ENCODE measurements at regions not wholly inside any gene's neighbourhood (a gene's known extent, or its start where the extent isn't known, plus 50 kb on each side); places are given as distances from the start of the nearest gene placed in this dataset.

DNA sequence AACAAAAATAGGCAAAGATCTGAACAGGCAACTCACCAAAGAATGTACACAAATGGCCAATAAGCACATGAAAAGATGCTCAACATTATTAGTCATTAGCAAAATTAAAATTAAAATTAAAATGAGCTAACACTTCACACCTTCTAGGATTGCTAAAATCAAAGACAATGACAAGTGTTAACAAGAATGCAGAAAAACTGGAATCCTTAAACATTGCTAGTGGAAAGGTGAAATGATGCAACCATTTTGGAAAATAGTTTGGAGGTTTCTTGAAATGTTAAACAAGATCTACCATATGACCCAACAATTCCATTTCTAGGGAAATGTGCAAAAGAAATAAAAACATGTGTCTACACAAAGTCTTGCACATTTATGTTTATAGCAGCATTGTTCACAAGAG, 75.5 kb upstream of the DST start:
- Histone ChIP-seq H3K27ac (ENCODE audit: low read length) (no peak overlapping the region), H3K4me3 (ENCODE audit: low read length in 2 of 2) (no peak overlapping the region), H3K36me3 (ENCODE audit: control insufficient read depth in 2 of 2, insufficient read depth in 2 of 2, low read length in 2 of 2) (no peaks in the 10 kb centered on the region), H3K9me3 (ENCODE audit: control insufficient read depth in 2 of 2, low read length in 2 of 2) (no peaks in the 10 kb centered on the region), H3K27me3 (ENCODE audit: control insufficient read depth in 1 of 2, insufficient read depth in 2 of 2, low read length in 2 of 2) (no peaks in the 10 kb centered on the region), H3K4me1 (ENCODE audit: control insufficient read depth, insufficient read depth, low read length) (peaks cover 13% of the 10 kb centered on the region), H3K9ac (ENCODE audit: low read length in 2 of 2) (no peak overlapping the region)

DNA sequence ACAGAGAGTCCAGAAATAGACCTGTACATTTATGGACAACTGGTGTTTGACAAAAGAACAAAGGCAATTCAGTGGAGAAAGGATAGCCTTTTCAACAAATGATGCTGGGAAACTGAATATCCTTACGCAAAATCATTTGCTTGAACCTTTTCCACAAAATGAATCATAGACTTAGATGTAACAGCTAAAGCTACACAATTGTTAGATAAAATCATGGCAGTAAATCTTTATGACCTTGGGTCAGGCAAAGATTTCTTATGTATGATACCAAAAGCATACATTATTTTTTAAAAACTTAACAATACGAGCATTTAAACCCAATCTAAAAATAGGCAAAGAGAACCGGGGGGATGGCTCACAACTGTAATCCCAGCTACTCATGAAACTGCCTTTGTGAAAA, 73.5 kb upstream of the DST start:
- Histone ChIP-seq H3K9me3 (ENCODE audit: control insufficient read depth in 2 of 2, low read length in 2 of 2) (no peaks in the 10 kb centered on the region), H3K27ac (ENCODE audit: low read length) (no peak overlapping the region), H3K4me1 (ENCODE audit: control insufficient read depth, insufficient read depth, low read length) (peaks cover 13% of the 10 kb centered on the region)

DNA sequence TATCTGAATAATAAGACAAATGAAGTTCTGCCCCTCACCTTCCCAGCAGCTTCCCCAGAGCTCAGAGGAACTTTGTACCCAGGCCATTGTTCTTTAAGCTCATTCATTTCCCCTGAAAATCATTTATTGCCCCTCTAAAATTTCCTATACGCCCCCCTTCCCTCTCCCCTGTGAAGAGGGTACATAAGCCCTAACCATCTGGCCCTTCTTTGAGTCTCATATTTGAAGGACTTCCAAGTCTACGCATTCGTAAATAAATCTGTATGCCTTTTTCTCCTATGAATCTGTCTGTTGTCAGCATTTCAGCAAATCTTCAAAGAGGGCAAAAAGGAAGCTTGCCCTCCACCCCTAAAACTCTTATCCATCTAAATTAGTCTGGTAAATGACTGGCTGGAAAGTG, 73.1 kb upstream of the DST start:
- peaks cover 13% of the 10 kb centered on the region for H3K4me1 ChIP-seq (ENCODE audit: control insufficient read depth, insufficient read depth, low read length)
- no peaks in the 10 kb centered on the region for H3K36me3 ChIP-seq (ENCODE audit: control insufficient read depth in 2 of 2, insufficient read depth in 2 of 2, low read length in 2 of 2)
- no peaks in the 10 kb centered on the region for H3K9me3 ChIP-seq (ENCODE audit: control insufficient read depth in 2 of 2, low read length in 2 of 2)
- H3K27ac ChIP-seq (ENCODE audit: low read length) = no peak overlapping the region
- no peak overlapping the region for H3K9ac ChIP-seq (ENCODE audit: low read length in 2 of 2)
- H3K4me3 ChIP-seq (ENCODE audit: low read length in 2 of 2) = no peak overlapping the region
- H3K27me3 ChIP-seq (ENCODE audit: control insufficient read depth in 1 of 2, insufficient read depth in 2 of 2, low read length in 2 of 2) = no peaks in the 10 kb centered on the region

More for the DNA sequence above, 73.5 kb upstream of the DST start:
- no peak overlapping the region for H3K9ac ChIP-seq (ENCODE audit: low read length in 2 of 2)
- H3K27me3 ChIP-seq (ENCODE audit: control insufficient read depth in 1 of 2, insufficient read depth in 2 of 2, low read length in 2 of 2) = no peaks in the 10 kb centered on the region
- no peaks in the 10 kb centered on the region for H3K36me3 ChIP-seq (ENCODE audit: control insufficient read depth in 2 of 2, insufficient read depth in 2 of 2, low read length in 2 of 2)
- H3K4me3 ChIP-seq (ENCODE audit: low read length in 2 of 2) = no peak overlapping the region

DNA sequence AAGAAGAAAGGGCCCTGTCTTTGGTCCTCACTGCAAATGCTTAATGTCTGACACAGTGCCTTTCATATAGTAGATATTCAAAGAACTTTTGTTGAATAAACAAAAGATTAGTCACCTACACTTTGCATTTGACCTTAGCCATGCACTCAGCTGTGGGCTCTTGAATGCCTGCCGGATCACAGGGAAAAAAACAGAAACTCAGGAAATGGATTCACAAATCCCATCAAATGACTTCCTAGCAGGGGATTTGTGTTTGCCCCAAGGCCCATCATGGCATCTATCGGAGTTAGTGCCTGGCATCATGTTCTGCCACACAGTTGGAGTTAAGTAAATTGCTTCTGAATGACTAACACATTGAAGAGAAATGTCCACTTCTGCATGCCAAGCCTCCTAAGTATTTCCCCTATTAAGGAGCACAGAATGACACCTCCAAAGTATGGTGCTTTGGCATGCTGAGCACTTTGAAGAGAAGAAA, 72.3 kb upstream of the DST start:
- no peak overlapping the region for H3K4me3 ChIP-seq (ENCODE audit: low read length in 2 of 2)
- H3K27ac ChIP-seq (ENCODE audit: low read length) = no peak overlapping the region
- H3K4me1 ChIP-seq (ENCODE audit: control insufficient read depth, insufficient read depth, low read length) = peaks cover 13% of the 10 kb centered on the region
- no peaks in the 10 kb centered on the region for H3K27me3 ChIP-seq (ENCODE audit: control insufficient read depth in 1 of 2, insufficient read depth in 2 of 2, low read length in 2 of 2)
- no peak overlapping the region for H3K9ac ChIP-seq (ENCODE audit: low read length in 2 of 2)
- H3K9me3 ChIP-seq (ENCODE audit: control insufficient read depth in 2 of 2, low read length in 2 of 2) = no peaks in the 10 kb centered on the region
- H3K36me3 ChIP-seq (ENCODE audit: control insufficient read depth in 2 of 2, insufficient read depth in 2 of 2, low read length in 2 of 2) = no peaks in the 10 kb centered on the region

DNA sequence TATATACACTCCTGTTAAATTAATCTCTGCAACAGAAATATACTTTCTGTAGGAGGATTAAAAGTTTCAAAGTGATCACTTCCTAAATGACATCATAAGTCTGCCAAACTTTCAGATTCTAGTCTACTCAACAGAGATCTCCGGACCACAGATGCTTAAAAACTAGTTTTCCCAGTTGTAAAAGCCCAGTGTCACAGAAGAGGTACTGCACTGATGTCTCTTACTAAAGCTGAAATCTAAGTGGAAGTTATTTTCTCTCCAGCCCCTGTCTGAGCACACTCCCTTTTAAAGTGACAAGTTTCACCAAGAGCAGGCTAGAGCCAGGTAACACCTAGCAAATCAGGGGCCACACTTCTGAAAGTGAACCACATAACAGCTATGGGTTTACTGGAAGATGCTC, 71.6 kb upstream of the DST start:
- H3K36me3 ChIP-seq (ENCODE audit: control insufficient read depth in 2 of 2, insufficient read depth in 2 of 2, low read length in 2 of 2) = no peaks in the 10 kb centered on the region
- no peak overlapping the region for H3K4me3 ChIP-seq (ENCODE audit: low read length in 2 of 2)
- H3K9me3 ChIP-seq (ENCODE audit: control insufficient read depth in 2 of 2, low read length in 2 of 2) = no peaks in the 10 kb centered on the region
- H3K27me3 ChIP-seq (ENCODE audit: control insufficient read depth in 1 of 2, insufficient read depth in 2 of 2, low read length in 2 of 2) = no peaks in the 10 kb centered on the region
- no peak overlapping the region for H3K9ac ChIP-seq (ENCODE audit: low read length in 2 of 2)
- H3K4me1 ChIP-seq (ENCODE audit: control insufficient read depth, insufficient read depth, low read length) = peaks cover 13% of the 10 kb centered on the region
- no peak overlapping the region for H3K27ac ChIP-seq (ENCODE audit: low read length)

DNA sequence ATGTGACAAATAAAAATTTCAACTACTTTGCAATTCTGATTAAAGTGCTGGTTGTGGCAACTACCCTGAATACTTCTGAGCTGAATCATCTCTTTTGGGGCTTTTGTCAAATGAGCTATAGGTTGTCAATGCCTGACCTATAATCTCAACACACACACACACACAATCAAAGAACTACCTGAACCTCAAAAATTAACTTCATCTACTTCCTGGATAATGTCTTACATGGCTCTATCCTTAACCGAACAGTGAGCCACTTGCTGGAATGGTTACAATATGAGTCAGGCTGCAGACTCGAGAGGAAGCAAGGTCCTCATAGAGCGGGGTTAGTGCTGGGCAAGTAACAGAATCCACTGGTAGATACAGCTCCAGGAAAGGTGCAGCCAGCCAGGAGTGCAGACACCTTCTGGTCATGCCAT, 70.6 kb upstream of the DST start:
- Histone ChIP-seq H3K27ac (ENCODE audit: low read length) (peak overlapping the region; percentile 13), H3K9ac (ENCODE audit: low read length in 2 of 2) (no peak overlapping the region), H3K27me3 (ENCODE audit: control insufficient read depth in 1 of 2, insufficient read depth in 2 of 2, low read length in 2 of 2) (no peaks in the 10 kb centered on the region), H3K36me3 (ENCODE audit: control insufficient read depth in 2 of 2, insufficient read depth in 2 of 2, low read length in 2 of 2) (no peaks in the 10 kb centered on the region), H3K4me3 (ENCODE audit: low read length in 2 of 2) (no peak overlapping the region), H3K9me3 (ENCODE audit: control insufficient read depth in 2 of 2, low read length in 2 of 2) (no peaks in the 10 kb centered on the region), H3K4me1 (ENCODE audit: control insufficient read depth, insufficient read depth, low read length) (peaks cover 13% of the 10 kb centered on the region)

DNA sequence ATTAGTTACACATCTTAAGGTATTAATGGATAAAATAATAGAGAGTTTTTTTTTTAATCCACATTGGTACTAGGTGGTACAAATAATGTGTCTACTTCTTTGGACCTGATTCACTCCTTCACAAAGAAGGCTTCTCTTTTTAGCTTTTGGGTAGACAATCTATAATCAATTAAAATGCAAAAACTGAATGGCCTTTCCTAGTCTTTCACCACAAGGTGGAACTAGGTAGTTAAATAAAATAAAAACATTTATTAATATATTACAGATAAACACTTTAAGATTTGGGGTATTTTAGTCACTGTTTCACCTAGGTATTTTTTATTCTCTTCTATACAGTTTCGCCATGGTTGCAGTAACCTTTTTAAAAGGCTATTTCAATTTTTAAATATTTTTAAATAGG, 68.3 kb upstream of the DST start:
- Histone ChIP-seq H3K9me3 (ENCODE audit: control insufficient read depth in 2 of 2, low read length in 2 of 2) (no peaks in the 10 kb centered on the region), H3K4me1 (ENCODE audit: control insufficient read depth, insufficient read depth, low read length) (peaks cover 16% of the 10 kb centered on the region), H3K27ac (ENCODE audit: low read length) (no peak overlapping the region), H3K36me3 (ENCODE audit: control insufficient read depth in 2 of 2, insufficient read depth in 2 of 2, low read length in 2 of 2) (no peaks in the 10 kb centered on the region), H3K4me3 (ENCODE audit: low read length in 2 of 2) (no peak overlapping the region), H3K9ac (ENCODE audit: low read length in 2 of 2) (no peak overlapping the region), H3K27me3 (ENCODE audit: control insufficient read depth in 1 of 2, insufficient read depth in 2 of 2, low read length in 2 of 2) (no peaks in the 10 kb centered on the region)

DNA sequence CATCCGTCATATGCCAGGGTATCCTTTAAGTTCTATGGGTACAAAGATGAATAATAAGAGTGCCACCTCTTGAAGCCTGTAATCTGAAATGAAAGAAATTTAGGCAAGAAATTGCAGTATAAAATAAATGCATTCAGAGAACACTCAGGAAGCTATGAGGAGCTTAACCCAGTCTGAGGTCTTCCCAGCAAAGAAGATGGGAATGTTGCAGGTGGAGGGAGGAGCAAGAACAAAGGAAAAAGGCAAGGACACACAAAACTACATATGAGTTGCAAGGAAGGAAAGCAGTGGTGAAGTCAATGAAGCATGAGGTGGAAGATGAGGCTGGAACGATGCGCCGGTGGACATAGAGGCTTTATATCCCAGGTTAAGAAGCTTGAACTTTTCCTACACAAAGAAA, 67.0 kb upstream of the DST start:
- H3K36me3 ChIP-seq (ENCODE audit: control insufficient read depth in 2 of 2, insufficient read depth in 2 of 2, low read length in 2 of 2) = no peaks in the 10 kb centered on the region
- no peak overlapping the region for H3K9ac ChIP-seq (ENCODE audit: low read length in 2 of 2)
- no peak overlapping the region for H3K4me3 ChIP-seq (ENCODE audit: low read length in 2 of 2)
- H3K4me1 ChIP-seq (ENCODE audit: control insufficient read depth, insufficient read depth, low read length) = peaks cover 9% of the 10 kb centered on the region
- no peak overlapping the region for H3K27ac ChIP-seq (ENCODE audit: low read length)
- H3K9me3 ChIP-seq (ENCODE audit: control insufficient read depth in 2 of 2, low read length in 2 of 2) = no peaks in the 10 kb centered on the region
- no peaks in the 10 kb centered on the region for H3K27me3 ChIP-seq (ENCODE audit: control insufficient read depth in 1 of 2, insufficient read depth in 2 of 2, low read length in 2 of 2)

DNA sequence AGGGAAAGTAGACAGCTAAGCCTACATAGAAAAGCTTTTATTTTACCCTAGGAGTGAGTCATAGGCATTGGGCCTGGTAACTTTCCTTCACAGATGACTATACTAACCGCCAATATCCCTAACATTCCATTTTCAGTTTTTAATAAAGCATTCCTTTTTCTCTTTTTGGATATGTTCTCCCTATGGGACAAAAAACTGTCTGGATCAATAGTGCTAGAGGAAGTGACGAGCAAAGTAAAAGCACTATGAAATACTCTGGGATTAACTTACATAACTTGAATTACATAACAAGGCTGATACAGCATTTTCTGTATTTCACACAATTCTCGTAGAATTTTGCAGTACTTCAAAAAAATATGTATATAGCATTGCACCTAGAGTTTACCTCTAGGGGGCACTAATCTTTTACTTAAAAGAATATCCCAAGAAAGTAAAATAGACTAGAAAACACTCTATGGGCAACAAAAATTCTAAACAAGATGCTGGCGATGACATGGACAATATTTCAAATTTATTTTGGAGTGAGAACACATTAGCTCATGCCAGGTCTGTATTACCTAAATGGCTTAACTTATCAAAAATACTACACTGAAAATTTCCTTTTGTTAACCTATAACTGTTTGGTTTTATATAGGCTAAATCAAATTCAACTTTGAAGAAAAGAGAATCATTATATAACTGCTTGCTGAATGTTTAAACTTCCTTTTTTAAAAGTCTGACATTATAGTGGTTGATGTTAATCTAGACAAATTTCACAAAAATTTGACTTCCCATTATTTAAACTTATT, 66.3 kb upstream of the DST start:
- no peak overlapping the region for H3K27ac ChIP-seq (ENCODE audit: low read length)

DNA sequence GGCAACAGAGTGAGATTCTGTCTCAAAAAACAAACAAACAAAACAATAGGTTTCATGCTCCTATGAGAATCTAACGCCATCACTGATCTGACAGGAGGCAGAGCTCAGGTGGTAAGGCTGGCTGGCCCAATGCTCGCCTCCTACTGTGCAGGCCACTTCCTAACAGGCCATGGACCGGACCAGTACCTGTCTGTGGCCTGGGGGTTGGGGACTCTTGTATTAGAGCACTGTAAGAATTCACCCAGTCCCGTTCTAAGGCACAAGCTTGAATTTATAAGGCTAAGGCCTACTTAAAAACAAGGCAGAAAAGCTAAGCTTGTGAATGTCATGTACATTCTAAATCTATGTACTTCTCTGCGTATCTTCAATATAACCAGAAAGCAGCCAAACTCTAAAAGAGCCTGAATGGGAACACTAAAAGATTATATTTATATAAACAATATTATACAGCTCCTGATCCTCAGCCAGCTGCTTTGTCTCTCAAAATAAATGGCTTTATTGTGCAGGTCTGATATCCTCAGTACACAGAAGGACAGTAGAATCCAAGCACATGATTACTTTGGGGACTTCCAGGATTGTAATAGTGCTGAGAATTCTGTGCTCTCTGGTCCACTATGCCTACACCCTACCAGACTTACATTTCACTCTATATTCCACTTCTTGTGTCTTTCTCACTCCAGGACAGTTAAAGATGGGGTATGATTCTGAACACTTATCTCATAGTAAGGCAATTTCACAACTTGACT, 64.5 kb upstream of the DST start:
- Histone ChIP-seq H3K27me3 (ENCODE audit: control insufficient read depth in 1 of 2, insufficient read depth in 2 of 2, low read length in 2 of 2) (no peaks in the 10 kb centered on the region), H3K4me3 (ENCODE audit: low read length in 2 of 2) (no peak overlapping the region), H3K27ac (ENCODE audit: low read length) (no peak overlapping the region), H3K36me3 (ENCODE audit: control insufficient read depth in 2 of 2, insufficient read depth in 2 of 2, low read length in 2 of 2) (no peaks in the 10 kb centered on the region), H3K9ac (ENCODE audit: low read length in 2 of 2) (no peak overlapping the region), H3K9me3 (ENCODE audit: control insufficient read depth in 2 of 2, low read length in 2 of 2) (no peaks in the 10 kb centered on the region), H3K4me1 (ENCODE audit: control insufficient read depth, insufficient read depth, low read length) (peaks cover 4% of the 10 kb centered on the region)

More for the DNA sequence above, 66.3 kb upstream of the DST start:
- no peak overlapping the region for H3K9ac ChIP-seq (ENCODE audit: low read length in 2 of 2)
- H3K4me3 ChIP-seq (ENCODE audit: low read length in 2 of 2) = no peak overlapping the region
- no peaks in the 10 kb centered on the region for H3K9me3 ChIP-seq (ENCODE audit: control insufficient read depth in 2 of 2, low read length in 2 of 2)
- peaks cover 6% of the 10 kb centered on the region for H3K4me1 ChIP-seq (ENCODE audit: control insufficient read depth, insufficient read depth, low read length)
- no peaks in the 10 kb centered on the region for H3K27me3 ChIP-seq (ENCODE audit: control insufficient read depth in 1 of 2, insufficient read depth in 2 of 2, low read length in 2 of 2)
- H3K36me3 ChIP-seq (ENCODE audit: control insufficient read depth in 2 of 2, insufficient read depth in 2 of 2, low read length in 2 of 2) = no peaks in the 10 kb centered on the region

Data from stomach smooth muscle (tissue), 2 donors.